HepG2 (cell line): ENCODE measurements at regions not wholly inside any gene's neighbourhood (a gene's known extent, or its start where the extent isn't known, plus 50 kb on each side); places are given as distances from the start of the nearest gene placed in this dataset.

Experiments used
- ATAC-seq: fragments of 200-7000 bp; cut with Tn5 transposase; 3 replicates; pipeline ENCODE4 v1.9.1; 2020; ENCODE audit warnings: mild to moderate bottlenecking, moderate library complexity
- BruUV-seq: library from RNA; stranded (reverse); fragments of 400-500 nt; replicated peaks from 2 replicates; lab custom pipeline; 2021; lab: Mats Ljungman, UMichigan
- CTCF ChIA-PET: fragments of 300-600 bp; formaldehyde crosslinking; extraction: SDS; loops from one replicate; lab custom pipeline; 2021; ENCODE audit warnings: low total read pairs, inconsistent platforms, low intra/inter-chr PET ratio; lab: Yijun Ruan, JAX
- POLR2A ChIA-PET: fragments of 350-600 bp; sonication (Branson Sonifier 250); formaldehyde crosslinking; loops from one replicate; lab custom pipeline; 2020; ENCODE audit warnings: antibody characterized with exemption, inconsistent platforms; lab: Yijun Ruan, JAX
- DNase-seq: peaks from one replicate; pipeline ENCODE4 v3.0.0-alpha.2; 2015; ENCODE audit warnings: low spot score
- FAIRE-seq: peaks from 3 replicates; lab custom pipeline; 2011; peaks lifted over from hg19 to GRCh38; lab: Jason Lieb, UNC
- H2AFZ ChIP-seq: one replicate; pipeline ENCODE4 v1.6.1; 2011; ENCODE audit warnings: low read length, inconsistent platforms
- H3K27ac ChIP-seq: fragments of 300-600 bp; 3 replicates; pipeline ENCODE4 v1.8.0; 2011; ENCODE audit warnings: mixed run types, mild to moderate bottlenecking, mixed read lengths, low read length, inconsistent platforms; ENCODE audit not compliant: insufficient read depth; ENCODE audit errors: extremely low read length
- H3K27me3 ChIP-seq, 2 experiments: fragments of 200-600 bp in 1 of 2; 2 replicates in 1 of 2; 3 replicates in 1 of 2; pipeline versions ENCODE4 v1.6.0 to v1.8.0; 2011; ENCODE audit warnings: low read length in 2 of 2, mild to moderate bottlenecking in 2 of 2, moderate library complexity in 2 of 2, inconsistent platforms in 1 of 2; ENCODE audit not compliant: insufficient read depth in 2 of 2, control insufficient read depth in 1 of 2
- H3K36me3 ChIP-seq, 2 experiments: fragments of 200-600 bp in 1 of 2; replicated peaks in 1 of 2; 2 replicates in 1 of 2; 3 replicates in 1 of 2; pipeline versions ENCODE4 v1.5.1 to v1.8.0; 2011; ENCODE audit warnings: low read length in 2 of 2, inconsistent platforms in 1 of 2; ENCODE audit not compliant: insufficient read depth in 2 of 2, control insufficient read depth in 1 of 2
- H3K4me1 ChIP-seq: 2 replicates; pipeline ENCODE4 v1.5.1; 2012; ENCODE audit warnings: low read length, inconsistent platforms; ENCODE audit not compliant: insufficient read depth
- H3K4me2 ChIP-seq: 2 replicates; pipeline ENCODE4 v1.6.0; 2011; ENCODE audit warnings: low read depth, low read length, inconsistent platforms
- H3K4me3 ChIP-seq, 3 experiments: fragments of 200-600 bp in 1 of 3; sonication (generic), shearing (Covaris generic) in 1 of 3; replicated peaks in 1 of 3; 2 replicates each; pipeline ENCODE4 v1.5.1; 2011 to 2016; ENCODE audit warnings: low read length in 3 of 3, inconsistent platforms in 2 of 3, low read depth in 2 of 3, mild to moderate bottlenecking in 2 of 3, control low read depth in 1 of 3, mixed read lengths in 1 of 3; ENCODE audit not compliant: insufficient read depth in 1 of 3
- H3K79me2 ChIP-seq: one replicate; pipeline ENCODE4 v1.6.1; 2011; ENCODE audit warnings: low read length, inconsistent platforms; ENCODE audit not compliant: insufficient read depth
- H3K9ac ChIP-seq: 2 replicates; pipeline ENCODE4 v1.6.0; 2011; ENCODE audit warnings: mild to moderate bottlenecking, low read depth, low read length, inconsistent platforms; ENCODE audit not compliant: insufficient read depth
- H3K9me3 ChIP-seq: 2 replicates; pipeline ENCODE4 v1.5.1; 2012; ENCODE audit warnings: mild to moderate bottlenecking, low read length
- H4K20me1 ChIP-seq: 2 replicates; pipeline ENCODE4 v1.6.0; 2011; ENCODE audit warnings: inconsistent platforms, mild to moderate bottlenecking, low read length, moderate library complexity; ENCODE audit not compliant: insufficient read depth
- ATM ChIP-seq: fragments of 450-650 bp; IDR thresholded peaks from 2 replicates; pipeline ENCODE4 v1.7.1; 2017; ENCODE audit warnings: mild to moderate bottlenecking, borderline replicate concordance
- ERF ChIP-seq: IDR thresholded peaks from 2 replicates; pipeline ENCODE4 v1.6.1; 2018; ENCODE audit warnings: missing biosample characterization, missing genetic modification reagents
- GTF2F1 ChIP-seq: fragments of 150-350 bp; IDR thresholded peaks from 2 replicates; pipeline ENCODE4 v1.6.1; 2014; ENCODE audit warnings: low read length
- KLF12 ChIP-seq: sonication (generic); formaldehyde crosslinking; IDR thresholded peaks from 2 replicates; pipeline ENCODE4 v1.4.0; 2020; ENCODE audit warnings: missing genetic modification reagents, borderline replicate concordance
- PTBP1 ChIP-seq: fragments of 200-400 bp; formaldehyde crosslinking; IDR thresholded peaks from 2 replicates; pipeline ENCODE4 v1.6.1; 2018; ENCODE audit warnings: low read length, low read depth; ENCODE audit not compliant: poor library complexity, severe bottlenecking
- RARA ChIP-seq: IDR thresholded peaks from 2 replicates; pipeline ENCODE4 v1.6.1; 2016; ENCODE audit warnings: missing genetic modification reagents, missing compliant biosample characterization
- RBFOX2 ChIP-seq: fragments of 200-400 bp; formaldehyde crosslinking; IDR thresholded peaks from 2 replicates; pipeline ENCODE4 v1.6.1; 2017; ENCODE audit warnings: low read depth, mild to moderate bottlenecking, low read length
- SKI ChIP-seq: fragments of 450-650 bp; IDR thresholded peaks from one replicate; pipeline ENCODE4 v1.6.1; 2018; ENCODE audit warnings: mild to moderate bottlenecking; ENCODE audit not compliant: partially characterized antibody
- TAF1 ChIP-seq: sonication (generic); formaldehyde crosslinking; IDR thresholded peaks from 2 replicates; pipeline ENCODE4 v1.4.0; 2020; ENCODE audit warnings: missing genetic modification reagents
- YY1 ChIP-seq: IDR thresholded peaks from 2 replicates; pipeline ENCODE4 v1.6.1; 2011; ENCODE audit warnings: low read length, low read depth, moderate library complexity, mild to moderate bottlenecking; ENCODE audit not compliant: insufficient read depth, insufficient replicate concordance
- ZNF460 ChIP-seq: sonication (generic); formaldehyde crosslinking; IDR thresholded peaks from 2 replicates; pipeline ENCODE4 v1.5.1; 2020; ENCODE audit warnings: missing genetic modification reagents, mild to moderate bottlenecking, borderline replicate concordance
- ZNF577 ChIP-seq: sonication (generic); formaldehyde crosslinking; IDR thresholded peaks from 2 replicates; pipeline ENCODE4 v1.4.0; 2020; ENCODE audit warnings: mild to moderate bottlenecking, low read depth, missing genetic modification reagents, borderline replicate concordance
- ZNF75D ChIP-seq: sonication (generic); formaldehyde crosslinking; IDR thresholded peaks from 2 replicates; pipeline ENCODE4 v1.8.1; 2023; ENCODE audit warnings: missing genetic modification reagents, mild to moderate bottlenecking, borderline replicate concordance
- WGBS: methylation state at CpG from one replicate; pipeline ENCODE4 v1.1.6; 2017; ENCODE audit warnings: low lambda C conversion rate; 5-methylcytosine and 5-hydroxymethylcytosine counted together
- in situ Hi-C: cut with HindIII; loops from 2 replicates; pipeline ENCODE4 v1.10.0; 2017; ENCODE audit warnings: low pct_unique_long_range_greater_than_20kb; ENCODE audit not compliant: extremely low pct_ligation_motif_present
- intact Hi-C: fragments of 100-400 bp; cut with micrococcal nuclease; formaldehyde crosslinking; loops from one replicate; pipeline ENCODE4 v1.10.0; 2022; ENCODE audit not compliant: unreplicated experiment
- TF ChIP-seq, protein P1 (sequence below): sonication (generic); formaldehyde crosslinking; IDR thresholded peaks from 2 replicates; pipeline ENCODE4 v1.5.1; 2020; ENCODE audit warnings: missing genetic modification reagents, mild to moderate bottlenecking, borderline replicate concordance
- TF ChIP-seq, protein P2 (sequence below): sonication (generic); formaldehyde crosslinking; IDR thresholded peaks from 2 replicates; pipeline ENCODE4 v1.4.0; 2020; ENCODE audit warnings: missing genetic modification reagents, mild to moderate bottlenecking, borderline replicate concordance

DNA sequence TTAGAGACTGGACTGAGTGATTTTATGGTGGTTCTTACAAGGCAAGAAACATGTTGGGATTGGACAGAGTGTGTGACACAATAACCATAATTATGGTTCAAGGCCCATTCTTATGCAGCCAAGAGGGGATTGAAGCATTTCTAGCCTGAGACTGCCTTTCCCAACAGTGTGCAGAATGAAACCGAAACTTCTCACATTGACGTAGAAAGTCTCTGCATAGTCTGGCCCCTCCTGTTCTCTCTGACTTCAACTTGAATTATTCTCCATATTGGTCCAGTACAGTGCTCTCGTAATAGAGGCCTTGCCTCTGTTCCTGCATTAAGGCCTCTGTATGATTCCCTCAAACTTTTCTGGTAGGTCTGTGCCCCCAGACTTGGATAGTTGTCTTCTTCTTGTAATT is 138.3 kb downstream of the DIPK2A start (continued):
- TF ChIP-seq, protein P1, sequence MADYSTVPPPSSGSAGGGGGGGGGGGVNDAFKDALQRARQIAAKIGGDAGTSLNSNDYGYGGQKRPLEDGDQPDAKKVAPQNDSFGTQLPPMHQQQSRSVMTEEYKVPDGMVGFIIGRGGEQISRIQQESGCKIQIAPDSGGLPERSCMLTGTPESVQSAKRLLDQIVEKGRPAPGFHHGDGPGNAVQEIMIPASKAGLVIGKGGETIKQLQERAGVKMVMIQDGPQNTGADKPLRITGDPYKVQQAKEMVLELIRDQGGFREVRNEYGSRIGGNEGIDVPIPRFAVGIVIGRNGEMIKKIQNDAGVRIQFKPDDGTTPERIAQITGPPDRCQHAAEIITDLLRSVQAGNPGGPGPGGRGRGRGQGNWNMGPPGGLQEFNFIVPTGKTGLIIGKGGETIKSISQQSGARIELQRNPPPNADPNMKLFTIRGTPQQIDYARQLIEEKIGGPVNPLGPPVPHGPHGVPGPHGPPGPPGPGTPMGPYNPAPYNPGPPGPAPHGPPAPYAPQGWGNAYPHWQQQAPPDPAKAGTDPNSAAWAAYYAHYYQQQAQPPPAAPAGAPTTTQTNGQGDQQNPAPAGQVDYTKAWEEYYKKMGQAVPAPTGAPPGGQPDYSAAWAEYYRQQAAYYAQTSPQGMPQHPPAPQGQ (CRISPR knock-in tag): no peak

DNA sequence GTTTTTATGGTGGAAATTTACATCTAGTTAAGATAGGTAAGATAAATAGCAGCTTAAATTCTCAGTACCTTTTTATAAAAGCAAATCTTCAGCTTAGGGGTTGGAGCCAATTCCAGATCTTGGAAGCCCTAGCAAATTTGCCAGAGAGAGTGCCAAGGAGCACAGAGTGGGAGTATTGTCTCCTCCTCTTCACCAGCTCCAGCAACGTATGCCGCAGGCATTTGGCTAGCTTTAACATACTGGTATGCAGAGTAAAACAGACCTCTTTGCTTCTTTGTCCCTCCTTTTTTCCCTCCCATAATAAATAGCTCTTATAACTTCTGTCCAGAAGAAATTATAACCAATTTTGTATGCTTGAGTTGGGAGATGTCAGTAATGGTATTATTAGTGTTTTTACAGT is 140.4 kb downstream of the DIPK2A start:
- BruUV-seq: no TSS peak
- TF ChIP-seq RBFOX2 (no peak), RARA (no peak), TAF1 (no peak), ZNF460 (CRISPR knock-in tag) (no peak)
- ATAC-seq (no peak), DNase-seq (no peak), FAIRE-seq (no peak)
- intact Hi-C loops (no loop called here), in situ Hi-C loops (no loop called here)
- Histone ChIP-seq H2AFZ (no peak overlapping the region), H3K4me1 (no peaks in the 10 kb centered on the region), H3K36me3 (no peaks in the 10 kb centered on the region), H3K9ac (no peak overlapping the region), H3K4me2 (no peak overlapping the region), H3K27me3 (no peaks in the 10 kb centered on the region), H3K4me3 (no peak overlapping the region), H4K20me1 (no peaks in the 10 kb centered on the region), H3K9me3 (no peaks in the 10 kb centered on the region), H3K27ac (no peak overlapping the region), H3K79me2 (no peaks in the 10 kb centered on the region)
- 80% methylated on average over 2 of the region's 2 CpGs for WGBS
- POLR2A ChIA-PET: no interaction called here
- CTCF ChIA-PET: no interaction called here

DNA sequence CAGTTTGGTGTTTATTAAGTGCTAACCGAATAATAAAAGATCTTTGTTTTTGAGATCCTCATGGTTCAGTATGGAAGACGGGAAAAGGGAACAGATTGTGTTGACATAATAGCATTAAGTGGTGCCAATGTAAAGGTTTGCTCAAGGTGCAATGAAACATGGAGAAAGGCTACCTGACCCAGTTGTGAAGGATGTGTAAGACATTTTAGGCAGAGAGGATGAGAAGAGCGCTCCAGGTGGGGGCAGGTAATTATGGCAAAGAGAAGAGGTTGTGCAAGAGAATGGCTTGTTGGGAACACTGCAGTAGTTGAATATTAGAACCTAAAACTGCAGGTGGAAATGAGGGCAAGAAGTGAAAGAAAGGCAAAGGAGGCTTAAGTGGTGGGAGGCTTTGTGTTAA is 140.8 kb downstream of the DIPK2A start:
- ATAC-seq (no peak), DNase-seq (no peak), FAIRE-seq (no peak)
- Histone ChIP-seq H3K27me3 (no peaks in the 10 kb centered on the region), H3K27ac (no peak overlapping the region), H4K20me1 (no peaks in the 10 kb centered on the region), H3K79me2 (no peaks in the 10 kb centered on the region), H3K9me3 (no peaks in the 10 kb centered on the region), H2AFZ (no peak overlapping the region), H3K4me2 (no peak overlapping the region), H3K9ac (no peak overlapping the region), H3K4me1 (no peaks in the 10 kb centered on the region), H3K36me3 (no peaks in the 10 kb centered on the region), H3K4me3 (no peak overlapping the region)
- CTCF ChIA-PET: no interaction called here
- in situ Hi-C loops (no loop called here), intact Hi-C loops (no loop called here)
- 26% methylated on average over 3 of the region's 3 CpGs for WGBS
- BruUV-seq: no TSS peak
- POLR2A ChIA-PET: no interaction called here
- TF ChIP-seq, protein P2, sequence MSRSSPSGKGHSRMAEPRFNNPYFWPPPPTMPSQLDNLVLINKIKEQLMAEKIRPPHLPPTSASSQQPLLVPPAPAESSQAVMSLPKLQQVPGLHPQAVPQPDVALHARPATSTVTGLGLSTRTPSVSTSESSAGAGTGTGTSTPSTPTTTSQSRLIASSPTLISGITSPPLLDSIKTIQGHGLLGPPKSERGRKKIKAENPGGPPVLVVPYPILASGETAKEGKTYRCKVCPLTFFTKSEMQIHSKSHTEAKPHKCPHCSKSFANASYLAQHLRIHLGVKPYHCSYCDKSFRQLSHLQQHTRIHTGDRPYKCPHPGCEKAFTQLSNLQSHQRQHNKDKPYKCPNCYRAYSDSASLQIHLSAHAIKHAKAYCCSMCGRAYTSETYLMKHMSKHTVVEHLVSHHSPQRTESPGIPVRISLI (CRISPR knock-in tag): no peak
- no peak for TF ChIP-seq ZNF577 (CRISPR knock-in tag)
- TF ChIP-seq YY1: no peak
- no peak for TF ChIP-seq SKI
- TF ChIP-seq ERF (CRISPR knock-in tag): no peak
- no peak for TF ChIP-seq ZNF75D
- TF ChIP-seq KLF12 (CRISPR knock-in tag): no peak
- no peak for TF ChIP-seq PTBP1
- TF ChIP-seq GTF2F1: no peak
- no peak for TF ChIP-seq ATM
